AG10803 (cell line): ENCODE measurements at regions not wholly inside any gene's neighbourhood (a gene's known extent, or its start where the extent isn't known, plus 50 kb on each side); places are given as distances from the start of the nearest gene placed in this dataset.

Source experiments
- DNase-seq: peaks from one replicate; pipeline ENCODE4 v3.0.0; 2010; ENCODE audit warnings: low read depth
- H3K4me3 ChIP-seq: 2 replicates; pipeline ENCODE4 v1.5.1; 2011; ENCODE audit warnings: mild to moderate bottlenecking, low read length, control low read depth
- TF ChIP-seq, protein P1 (sequence below): conservative IDR thresholded peaks from 2 replicates; pipeline ENCODE4 v1.5.1; 2011; ENCODE audit warnings: mild to moderate bottlenecking, low read length, control low read depth, inconsistent platforms

DNA sequence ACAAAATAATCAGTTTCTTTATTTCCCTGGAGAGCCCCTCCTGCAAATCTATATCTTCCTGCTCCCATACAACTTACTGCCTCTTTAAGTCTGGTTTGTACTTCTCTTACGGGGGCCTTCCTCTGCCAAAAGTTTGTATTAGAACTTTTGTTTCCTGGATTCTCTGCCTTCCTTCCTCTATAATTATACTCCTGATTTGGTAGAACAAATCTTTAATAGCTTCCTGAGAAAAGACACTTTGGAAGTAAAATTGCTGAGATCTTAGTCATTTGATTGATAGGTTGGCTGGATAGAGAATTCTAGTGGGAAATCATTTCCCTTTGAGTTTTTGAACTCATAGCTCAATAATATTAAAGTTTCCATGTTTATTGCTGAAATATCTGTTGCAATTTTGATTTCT is 499.2 kb downstream of the RAB38 start:
- no peak overlapping the region for H3K4me3 ChIP-seq
- TF ChIP-seq, protein P1, sequence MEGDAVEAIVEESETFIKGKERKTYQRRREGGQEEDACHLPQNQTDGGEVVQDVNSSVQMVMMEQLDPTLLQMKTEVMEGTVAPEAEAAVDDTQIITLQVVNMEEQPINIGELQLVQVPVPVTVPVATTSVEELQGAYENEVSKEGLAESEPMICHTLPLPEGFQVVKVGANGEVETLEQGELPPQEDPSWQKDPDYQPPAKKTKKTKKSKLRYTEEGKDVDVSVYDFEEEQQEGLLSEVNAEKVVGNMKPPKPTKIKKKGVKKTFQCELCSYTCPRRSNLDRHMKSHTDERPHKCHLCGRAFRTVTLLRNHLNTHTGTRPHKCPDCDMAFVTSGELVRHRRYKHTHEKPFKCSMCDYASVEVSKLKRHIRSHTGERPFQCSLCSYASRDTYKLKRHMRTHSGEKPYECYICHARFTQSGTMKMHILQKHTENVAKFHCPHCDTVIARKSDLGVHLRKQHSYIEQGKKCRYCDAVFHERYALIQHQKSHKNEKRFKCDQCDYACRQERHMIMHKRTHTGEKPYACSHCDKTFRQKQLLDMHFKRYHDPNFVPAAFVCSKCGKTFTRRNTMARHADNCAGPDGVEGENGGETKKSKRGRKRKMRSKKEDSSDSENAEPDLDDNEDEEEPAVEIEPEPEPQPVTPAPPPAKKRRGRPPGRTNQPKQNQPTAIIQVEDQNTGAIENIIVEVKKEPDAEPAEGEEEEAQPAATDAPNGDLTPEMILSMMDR: no peak
- DNase-seq: no peak

- TF ChIP-seq, protein P1: no peak
- no peak for DNase-seq
- no peak overlapping the region for H3K4me3 ChIP-seq
Measured at GRCh38 chr11:87666730-87667129, 508.5 kb downstream of the RAB38 start.

- no peak for DNase-seq
- TF ChIP-seq, protein P1: no peak
- no peak overlapping the region for H3K4me3 ChIP-seq
Measured at GRCh38 chr11:87662287-87662686, 513.0 kb downstream of the RAB38 start.

DNA sequence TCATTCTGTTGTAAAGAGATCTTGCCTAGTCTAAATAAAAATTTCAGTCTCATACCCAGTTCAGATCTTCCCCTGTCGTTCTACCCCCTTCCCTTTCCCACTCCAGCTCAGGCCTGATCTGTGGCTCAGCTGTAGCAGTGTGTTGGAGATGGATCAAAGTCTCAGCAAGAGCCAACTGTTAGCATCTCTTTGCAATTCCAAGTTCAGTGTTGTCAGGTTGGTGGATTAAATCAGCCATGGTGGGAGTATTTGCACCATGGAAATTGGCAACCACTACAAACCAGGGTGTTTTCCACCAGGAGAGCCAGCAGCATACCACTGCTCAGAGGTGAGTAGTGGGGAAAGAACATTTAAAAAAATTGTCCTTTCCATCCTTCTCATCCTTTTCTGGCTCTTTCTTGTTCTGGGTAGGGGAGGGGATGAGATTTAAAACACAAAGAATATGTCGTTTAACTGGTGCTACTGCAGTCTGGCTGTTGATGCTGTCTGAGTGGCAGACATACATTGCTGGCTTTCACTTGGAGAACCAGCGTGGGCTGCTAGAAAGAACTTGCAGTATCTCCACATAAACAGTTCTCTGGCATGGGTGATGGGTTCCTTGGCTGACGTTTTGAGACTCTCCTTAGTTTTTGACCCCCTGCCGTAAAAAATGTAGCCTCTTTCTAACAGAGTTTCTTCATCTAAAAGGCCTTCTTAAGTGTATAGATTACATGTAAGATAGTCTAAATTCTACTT is 514.1 kb downstream of the RAB38 start:
- TF ChIP-seq, protein P1: no peak
- no peak overlapping the region for H3K4me3 ChIP-seq
- DNase-seq: no peak

DNA sequence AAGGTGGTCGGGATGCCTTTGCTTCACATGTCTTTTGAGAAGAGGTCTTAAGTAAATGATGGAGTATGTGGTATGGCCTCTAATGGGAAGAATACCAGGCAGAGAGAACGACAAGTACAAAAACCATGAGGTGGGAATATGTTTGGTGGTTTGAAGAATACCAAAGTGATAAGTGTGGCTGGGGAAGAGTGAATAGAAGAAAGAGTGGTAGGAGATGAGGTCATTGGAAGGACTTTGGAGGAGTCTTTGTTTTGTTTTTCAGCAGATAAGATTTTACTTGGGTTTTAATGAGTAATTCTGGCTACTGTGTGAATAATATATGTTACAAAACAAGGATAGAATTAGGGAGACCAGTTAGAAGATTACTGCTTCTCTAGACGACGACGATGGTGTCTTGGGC is 515.4 kb downstream of the RAB38 start:
- TF ChIP-seq, protein P1: no peak
- H3K4me3 ChIP-seq: no peak overlapping the region
- DNase-seq: no peak

- DNase-seq: no peak
- H3K4me3 ChIP-seq: no peak overlapping the region
- TF ChIP-seq, protein P1: no peak
Measured at GRCh38 chr11:87645626-87646025, 529.6 kb downstream of the RAB38 start.

- no peak overlapping the region for H3K4me3 ChIP-seq
- TF ChIP-seq, protein P1: no peak
- no peak for DNase-seq
Measured at GRCh38 chr11:87639753-87640364, 535.4 kb downstream of the RAB38 start.
